Central memory CD4-positive, alpha-beta T cell (primary cell): ENCODE measurements at regions not wholly inside any gene's neighbourhood (a gene's known extent, or its start where the extent isn't known, plus 50 kb on each side); places are given as distances from the start of the nearest gene placed in this dataset.
A peak's percentile ranks its signal among the peaks of the same experiment; 100 is the strongest.

Experiments
- DNase-seq: peaks from one replicate; pipeline ENCODE4 v3.0.0; 2022

DNA sequence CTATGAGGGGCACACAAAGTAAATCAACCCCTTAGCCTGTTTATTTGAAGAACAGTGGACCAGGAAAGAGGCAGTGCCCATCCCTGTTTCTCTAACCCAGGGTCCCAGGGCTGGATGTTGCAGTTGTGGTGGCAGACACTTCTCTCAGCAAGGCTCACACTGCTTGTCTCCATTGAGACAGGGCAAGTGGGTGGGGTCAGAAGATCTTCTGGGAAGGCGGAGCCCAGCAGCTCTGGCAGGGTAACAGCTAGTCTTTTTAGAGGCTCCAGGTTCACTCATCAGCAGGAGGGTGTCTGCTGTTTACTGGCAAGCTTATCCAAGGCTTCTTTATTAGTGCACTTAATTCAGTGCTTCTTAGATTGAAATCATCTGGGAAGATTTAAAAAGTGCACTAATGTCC, 659.8 kb upstream of the DIPK2B start:
- no peak for DNase-seq

DNA sequence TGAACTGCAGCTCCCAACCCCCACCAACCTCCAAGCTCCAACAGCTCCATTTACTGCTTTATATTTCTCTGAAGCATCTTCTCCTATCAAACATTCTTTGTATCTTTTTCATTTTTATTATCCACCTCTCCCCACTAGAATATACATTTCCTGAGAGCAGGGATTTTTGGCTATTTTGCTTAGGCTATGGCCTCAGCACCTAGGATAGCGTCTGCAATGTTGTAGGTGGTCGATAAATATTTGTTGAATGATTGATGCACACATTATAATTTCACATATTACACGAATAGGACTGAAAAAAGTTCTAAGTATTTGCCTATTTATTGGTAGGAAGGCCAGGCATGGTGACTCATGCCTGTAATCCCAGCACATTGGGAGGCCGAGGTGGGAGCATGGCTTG, 658.7 kb upstream of the DIPK2B start:
- no peak for DNase-seq

DNA sequence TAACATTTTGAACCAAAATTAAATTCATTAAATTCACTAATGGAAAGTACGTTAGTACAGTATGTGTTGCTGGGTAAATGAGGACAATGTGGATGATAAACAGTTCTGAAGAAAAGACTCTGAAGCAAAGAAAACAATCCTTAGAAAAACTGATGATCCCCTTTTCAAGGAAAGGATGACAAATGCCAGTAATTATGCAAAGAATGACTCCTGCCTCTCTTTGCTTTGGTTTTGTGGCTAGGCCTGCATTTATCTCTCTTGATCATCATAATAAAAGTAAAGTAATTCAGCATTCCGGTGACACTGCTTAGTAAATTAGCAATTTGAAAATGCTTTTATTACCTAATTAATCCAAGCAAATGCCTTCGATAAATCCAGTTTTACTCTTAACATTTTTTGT, 652.2 kb upstream of the DIPK2B start:
- no peak for DNase-seq

DNA sequence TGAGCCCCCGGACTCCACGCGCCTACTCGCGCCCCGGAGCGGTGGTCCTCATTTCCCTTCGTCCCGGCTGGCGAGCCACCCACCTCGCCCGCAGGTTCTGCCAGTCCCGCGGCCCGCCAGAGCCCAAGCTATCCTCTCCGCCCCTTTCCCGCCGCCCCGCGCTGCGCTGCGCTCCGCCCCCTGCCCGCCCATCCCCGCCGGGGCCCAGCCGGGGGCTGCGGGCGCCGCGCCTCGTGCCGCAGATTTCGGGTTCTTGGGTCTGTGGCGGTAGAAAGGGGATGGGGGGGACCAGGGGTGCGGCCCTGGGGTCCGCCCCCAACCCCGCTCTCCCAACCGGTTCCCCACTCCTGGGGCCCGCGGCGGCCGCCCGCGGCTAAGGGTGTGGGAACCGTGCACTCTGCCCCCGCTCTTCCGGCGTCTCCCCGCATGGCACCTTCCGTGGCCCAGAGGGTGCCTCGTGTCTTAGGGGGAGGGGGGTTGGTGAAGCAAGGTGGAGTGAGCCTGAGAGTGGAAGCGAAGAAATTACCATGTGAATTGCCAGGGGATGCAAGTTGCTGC, 650.8 kb upstream of the DIPK2B start:
- DNase-seq, result peak; percentile 33

DNA sequence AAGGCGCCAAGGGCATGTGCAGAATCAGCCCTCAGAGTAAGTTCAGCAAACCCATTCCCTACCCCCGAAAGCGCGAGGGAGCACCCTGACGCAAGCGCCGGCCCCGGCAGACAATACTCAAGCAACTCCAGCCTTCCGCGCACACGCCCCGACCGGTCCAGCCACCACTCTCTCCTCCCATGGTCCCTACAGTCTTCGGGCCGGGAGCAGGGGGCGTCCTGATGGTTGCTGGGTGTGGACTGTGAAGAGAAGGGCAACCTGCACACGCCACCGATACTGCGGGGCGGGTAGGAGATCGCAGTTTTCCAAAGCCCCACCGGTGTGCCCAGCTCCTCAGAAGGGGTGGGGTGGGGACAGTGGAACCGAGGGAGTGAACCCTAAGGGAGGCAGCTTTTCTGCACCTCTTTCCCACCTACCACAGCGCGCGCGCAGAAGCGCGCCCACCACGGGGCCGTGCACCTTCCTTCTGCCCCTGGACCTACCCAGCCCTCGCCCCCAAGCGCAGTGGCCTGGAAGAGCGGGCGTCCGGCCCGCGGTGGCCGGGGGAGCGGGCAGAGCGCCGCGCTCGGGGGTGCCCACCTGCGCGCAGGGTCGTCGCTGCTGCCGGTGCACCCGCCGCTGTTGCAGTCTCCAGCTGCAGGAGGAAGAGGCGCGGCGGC, 650.2 kb upstream of the DIPK2B start:
- peak; percentile 4 for DNase-seq

DNA sequence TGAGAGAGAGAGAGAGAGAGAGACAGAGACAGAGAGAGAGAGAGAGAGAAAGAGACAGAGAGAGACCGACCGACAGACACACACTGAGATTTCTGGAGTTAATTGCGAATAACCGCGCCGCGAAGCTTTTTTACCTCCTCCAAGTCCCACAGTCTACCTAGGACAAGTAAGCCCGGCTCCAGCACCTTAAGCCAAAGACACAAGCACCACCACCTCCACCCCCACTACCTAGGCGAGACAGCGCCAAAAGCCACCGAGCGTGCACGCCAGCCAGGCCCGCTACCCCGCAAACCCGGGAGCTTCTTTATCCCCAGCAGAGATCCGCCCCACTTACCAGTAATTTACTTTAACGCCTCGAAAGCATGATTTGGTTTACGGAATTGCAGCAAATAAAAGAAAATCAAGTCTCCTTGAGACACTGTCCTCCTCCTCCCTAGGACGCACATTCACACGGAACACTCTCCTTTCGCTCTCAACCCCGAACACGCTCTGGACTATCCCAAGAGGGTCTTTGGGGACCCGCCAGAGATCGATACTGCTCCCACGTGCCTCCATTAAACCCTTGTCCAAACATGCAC, 649.6 kb upstream of the DIPK2B start:
- DNase-seq, result peak; percentile 15

DNA sequence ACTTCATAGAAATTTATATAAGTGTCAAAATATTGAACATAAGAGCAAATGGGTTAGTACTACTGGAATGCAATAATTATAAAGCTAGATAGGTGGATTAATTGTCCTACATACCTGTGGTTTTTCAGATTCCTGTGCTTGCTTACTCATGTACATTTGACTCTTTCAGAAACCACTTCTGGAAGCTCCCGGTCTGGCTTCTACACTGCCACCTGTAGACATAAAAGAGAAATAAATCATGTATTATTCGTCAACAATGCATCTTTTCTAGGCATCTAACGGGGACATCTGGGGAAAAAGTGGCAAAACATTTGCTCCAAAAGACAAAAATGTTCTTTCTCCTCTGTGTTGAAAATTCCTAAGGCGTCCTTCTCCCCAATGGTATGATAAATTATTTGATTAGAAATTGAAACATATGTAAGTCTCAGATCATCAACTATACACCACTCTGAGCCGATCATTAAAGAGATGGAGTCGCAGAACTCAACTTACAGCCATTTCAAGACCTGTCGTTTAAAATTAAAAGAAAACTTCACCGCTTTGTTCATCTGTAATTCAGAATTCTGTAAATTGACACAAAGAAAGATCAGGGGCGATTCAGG, 648.7 kb upstream of the DIPK2B start:
- DNase-seq, result peak; percentile 40

DNA sequence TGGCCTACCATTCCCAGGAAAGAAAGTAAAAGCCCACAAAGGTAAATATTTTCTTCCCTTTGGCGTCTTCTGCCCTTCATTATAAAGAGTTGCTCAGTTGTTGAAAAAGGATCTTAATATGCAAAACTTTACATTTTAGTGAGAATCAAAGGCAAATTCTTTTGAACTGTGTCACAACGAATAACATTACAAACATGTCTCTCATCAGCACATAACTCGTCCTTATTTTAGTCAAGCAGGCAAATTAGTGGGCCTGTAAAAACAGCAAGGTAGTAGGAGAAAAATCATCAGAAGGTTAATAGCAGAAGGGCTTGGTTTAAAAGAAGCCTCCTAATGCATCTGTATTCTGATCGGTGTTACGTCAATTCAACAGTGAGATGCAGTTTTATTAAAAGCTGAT, 647.3 kb upstream of the DIPK2B start:
- no peak for DNase-seq

DNA sequence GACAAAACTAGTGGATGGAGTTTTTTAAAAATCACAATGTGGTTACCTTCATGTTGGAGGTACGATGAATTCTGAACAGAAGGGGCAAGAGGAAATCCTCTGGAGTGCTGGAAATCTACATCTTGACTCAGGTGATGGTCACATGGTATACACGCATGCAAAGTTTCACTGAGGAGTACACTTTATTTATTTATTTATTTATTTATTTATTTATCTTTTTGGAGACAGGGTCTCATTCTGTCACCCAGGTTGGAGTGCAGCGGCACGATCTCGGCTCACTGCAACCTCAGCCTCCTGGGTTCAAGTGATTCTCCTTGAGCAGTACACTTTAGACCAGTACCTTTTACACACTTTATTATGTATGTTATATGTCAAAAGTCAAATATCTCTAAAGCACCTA, 645.7 kb upstream of the DIPK2B start:
- DNase-seq, result no peak

DNA sequence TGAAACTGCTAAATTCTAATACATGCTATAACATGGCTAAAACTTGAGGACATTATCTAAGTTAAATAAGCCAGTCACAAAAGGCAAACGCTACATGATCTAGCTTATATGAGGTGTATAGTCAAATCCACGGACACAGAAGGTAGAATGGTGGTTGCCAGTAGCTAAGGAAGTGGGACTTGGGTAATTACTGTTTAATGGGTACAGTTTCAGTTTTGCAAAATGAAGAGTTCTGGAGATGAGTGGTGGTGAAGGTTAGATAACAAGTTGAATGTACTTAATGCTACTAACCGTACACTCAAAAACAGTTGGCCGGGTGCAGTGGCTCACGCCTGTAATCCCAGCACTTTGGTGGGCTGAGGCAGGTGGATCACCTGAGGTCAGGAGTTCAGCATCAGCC, 644.5 kb upstream of the DIPK2B start:
- no peak for DNase-seq

DNA sequence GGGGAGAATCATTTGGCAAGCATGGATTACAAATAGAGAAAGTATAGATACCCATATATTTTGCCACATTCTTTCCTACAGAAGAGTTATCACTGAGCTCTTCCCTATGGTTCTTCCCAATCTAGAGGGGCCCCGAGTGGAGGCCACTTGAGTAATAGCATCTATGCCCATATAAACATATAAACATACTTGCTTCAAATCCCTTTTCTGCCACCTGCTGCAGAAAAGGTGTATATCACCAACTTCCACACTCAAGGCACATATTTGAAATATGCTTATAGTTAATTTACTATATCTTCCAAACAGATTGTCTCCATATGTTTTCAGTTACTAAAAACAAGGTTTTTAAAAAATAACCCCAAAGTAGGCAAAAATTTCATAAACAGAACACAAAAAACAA, 642.8 kb upstream of the DIPK2B start:
- DNase-seq, result peak; percentile 7

DNA sequence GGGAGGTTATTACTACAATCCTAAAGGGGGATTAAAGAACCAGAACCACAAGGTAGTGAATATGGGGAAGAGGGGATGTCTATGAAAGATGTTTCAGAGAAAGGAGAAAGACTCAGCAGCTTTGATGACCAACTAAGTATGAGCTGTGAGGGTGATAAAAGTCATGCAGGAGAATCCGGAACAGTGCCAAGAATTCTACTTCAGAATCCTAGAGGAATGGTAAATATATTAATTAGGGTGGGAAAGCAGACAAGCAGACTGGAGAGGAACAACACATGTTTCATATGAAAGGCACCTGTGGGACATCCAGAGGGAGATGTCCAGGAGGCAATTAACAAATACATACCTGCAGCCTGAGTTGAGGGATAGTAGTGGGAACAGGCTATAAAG, 642.2 kb upstream of the DIPK2B start:
- DNase-seq, result no peak

DNA sequence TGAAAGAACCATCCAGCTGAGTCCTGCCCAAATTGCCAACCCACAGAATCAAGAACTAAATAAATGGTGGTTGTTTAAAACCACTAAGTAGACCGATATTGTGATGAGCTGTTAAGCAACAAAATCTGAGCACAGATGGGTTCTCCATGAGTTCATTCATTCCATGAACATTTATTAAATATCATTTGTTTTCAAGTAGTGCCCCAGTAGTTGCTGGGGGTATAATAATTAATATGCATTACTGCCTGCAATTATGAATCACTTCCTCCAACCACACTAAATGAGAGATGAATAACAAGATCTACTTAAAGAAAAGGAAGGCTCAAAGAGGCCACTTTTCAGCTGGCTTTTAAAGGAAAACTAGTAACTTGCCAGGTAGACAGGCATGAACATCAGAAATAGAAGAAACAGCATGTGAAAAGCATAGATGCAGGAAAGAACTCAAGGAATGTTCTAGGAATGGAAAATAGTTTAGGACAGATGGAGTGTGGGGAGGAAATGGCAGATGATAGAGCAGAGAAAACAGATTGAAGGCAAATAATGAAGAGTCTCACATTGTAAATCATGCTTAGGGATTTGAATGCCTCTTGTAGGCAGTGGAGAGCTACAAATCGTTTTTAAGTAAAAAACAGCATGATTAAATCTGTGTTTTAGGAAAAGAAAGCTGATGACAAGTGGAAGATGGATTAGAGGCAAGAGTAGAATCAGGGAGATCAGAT, 641.7 kb upstream of the DIPK2B start:
- no peak for DNase-seq

DNA sequence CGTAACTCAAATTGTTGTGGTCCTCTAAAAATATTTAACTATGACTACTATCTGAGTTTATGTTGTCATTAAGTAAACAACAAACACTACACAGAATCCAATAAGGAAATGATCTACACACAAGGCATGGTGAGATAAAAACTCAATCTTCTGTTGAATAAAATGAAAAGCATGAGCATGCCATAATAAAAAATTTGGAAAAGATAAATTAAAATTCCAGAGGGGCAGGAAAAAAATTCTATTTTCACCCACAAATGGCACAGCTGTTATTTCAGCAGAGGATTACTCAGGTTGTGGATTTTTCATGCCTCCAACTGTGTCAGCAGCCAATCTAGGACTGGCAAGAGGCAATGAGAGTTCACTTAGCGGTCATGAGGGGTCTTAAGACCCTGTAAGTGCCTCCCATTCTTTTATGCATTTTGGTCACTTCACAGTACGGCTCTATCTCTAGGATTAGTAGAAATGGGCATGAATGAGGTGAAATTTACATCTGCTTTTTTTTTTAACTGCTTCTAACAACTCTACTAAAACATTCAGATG, 639.8 kb upstream of the DIPK2B start:
- DNase-seq, result no peak

DNA sequence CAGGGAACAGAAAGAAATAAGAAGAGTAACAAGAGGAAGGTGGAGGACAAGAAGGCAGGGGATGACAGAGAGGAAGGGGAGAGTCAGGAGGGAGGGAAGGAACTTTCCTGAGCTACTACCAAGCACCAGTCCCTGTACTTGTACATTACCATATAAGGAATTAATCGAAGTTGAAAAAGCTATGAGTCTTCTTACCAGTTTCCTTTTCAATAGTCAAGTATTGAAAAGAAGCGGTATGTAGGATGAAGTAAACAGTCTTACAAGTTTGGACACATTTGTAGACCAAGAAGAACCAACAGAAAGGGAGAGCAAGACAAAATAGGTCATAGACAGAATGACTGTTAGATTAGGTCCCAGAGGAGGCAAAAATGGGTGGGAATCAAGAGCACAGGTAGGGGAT, 629.7 kb upstream of the DIPK2B start:
- DNase-seq, result no peak

DNA sequence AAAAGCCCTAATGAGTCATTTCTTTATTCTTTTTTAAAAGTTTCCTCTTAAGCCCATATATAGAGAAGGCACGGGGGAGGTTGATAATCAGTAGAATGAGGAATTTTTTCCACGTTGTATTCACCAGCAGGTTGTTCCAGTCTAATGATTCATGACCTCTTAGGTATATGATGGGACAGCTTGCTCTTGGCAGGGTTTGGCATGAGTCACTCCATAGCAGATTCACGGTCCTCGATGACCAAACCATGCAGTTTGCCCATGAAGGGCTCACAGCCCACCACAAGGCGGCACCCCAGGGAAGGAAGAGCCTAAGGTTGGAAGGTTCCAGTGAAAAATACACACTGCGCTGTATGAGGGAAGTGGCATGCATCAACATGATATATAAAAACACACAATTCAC, 623.8 kb upstream of the DIPK2B start:
- no peak for DNase-seq

DNA sequence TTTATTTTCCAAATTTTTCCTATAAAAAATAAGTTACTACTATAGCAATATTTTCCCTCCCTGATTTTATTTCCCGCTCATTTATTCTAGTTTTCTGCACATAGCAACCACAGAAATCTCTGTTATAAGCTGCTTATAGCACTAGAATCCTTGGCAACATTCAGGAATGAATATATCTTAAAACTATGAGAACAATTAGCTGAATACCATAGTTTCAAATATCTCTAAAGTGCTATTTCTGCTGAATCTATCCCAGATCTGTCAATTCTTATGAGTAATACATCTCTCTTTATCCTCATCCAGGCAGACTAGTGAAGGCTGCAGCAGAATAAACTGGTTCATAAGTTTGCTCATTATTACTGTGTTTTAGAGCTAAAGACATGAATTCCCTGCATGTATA, 622.9 kb upstream of the DIPK2B start:
- no peak for DNase-seq

DNA sequence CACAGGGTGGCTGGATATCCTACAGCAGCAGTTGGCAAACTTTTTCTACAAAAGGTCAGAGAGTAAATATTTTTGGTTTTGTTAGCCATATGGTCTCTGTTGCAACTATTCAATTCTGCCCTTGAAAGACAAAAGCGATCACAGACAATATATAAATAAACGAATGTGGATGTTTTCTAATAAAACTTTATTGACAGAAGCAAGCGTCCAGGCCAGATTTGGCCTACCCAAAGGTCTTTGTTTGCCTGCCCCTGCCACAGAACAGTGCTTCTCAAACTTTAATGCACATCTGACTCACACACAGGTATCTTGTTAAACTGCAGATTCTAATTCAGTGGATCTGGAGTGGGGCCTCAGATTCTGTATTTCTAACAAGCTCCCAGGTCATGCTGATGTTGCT, 621.4 kb upstream of the DIPK2B start:
- no peak for DNase-seq

DNA sequence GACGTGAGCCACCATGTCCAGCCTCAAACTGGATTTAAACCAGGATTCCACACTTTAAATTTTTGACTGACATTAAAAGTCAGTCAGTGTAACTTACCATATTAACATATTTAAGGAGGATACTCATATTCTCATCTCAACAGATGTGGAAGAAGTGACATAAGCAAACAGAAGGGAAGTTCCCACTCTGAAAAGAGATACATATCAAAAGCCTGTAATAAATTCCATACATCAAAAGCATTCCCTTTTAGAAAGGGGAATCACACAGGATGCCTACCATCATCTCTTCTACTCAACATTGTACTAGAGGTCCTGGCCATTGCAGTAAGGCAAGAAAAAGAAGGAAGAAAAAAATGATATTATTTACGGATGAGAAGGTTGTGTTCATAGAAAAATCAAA, 618.2 kb upstream of the DIPK2B start:
- no peak for DNase-seq

DNA sequence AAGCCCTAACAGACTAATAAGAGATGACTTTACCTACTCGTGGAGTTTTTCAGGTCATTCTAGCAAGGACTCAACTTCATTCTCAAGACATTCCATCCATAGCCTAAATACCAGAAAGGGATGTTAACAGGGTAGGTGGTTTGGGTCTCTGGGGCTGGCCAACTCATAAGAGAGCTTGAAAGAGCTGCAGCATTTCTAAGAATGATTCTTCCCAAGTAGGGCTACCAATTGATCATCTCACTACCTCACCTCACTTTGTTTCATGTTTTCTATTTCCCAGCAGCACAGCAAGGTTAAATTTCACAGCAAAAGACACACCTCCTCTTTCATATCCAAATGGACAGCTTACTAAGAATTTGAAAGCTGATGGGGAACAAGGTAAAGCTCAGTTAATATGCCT, 614.8 kb upstream of the DIPK2B start:
- DNase-seq, result no peak

DNA sequence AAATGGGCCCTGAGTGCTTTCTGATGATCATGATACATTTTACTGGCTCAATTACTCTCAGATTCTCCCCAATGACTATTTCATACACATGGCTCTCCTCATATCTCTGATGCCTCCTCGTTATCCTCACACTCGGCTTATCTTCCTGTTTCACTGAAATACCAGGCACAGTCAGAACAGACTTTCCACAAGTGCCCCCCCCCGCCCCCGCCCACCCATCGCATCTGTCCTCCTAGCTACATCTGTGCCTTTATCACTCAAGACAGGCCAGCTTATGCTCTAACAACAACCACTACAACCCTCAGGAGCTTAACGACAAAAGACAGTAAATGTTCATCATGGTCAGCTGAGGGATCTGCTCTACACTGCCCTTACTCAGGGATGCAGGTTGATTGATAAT, 610.6 kb upstream of the DIPK2B start:
- DNase-seq, result no peak

DNA sequence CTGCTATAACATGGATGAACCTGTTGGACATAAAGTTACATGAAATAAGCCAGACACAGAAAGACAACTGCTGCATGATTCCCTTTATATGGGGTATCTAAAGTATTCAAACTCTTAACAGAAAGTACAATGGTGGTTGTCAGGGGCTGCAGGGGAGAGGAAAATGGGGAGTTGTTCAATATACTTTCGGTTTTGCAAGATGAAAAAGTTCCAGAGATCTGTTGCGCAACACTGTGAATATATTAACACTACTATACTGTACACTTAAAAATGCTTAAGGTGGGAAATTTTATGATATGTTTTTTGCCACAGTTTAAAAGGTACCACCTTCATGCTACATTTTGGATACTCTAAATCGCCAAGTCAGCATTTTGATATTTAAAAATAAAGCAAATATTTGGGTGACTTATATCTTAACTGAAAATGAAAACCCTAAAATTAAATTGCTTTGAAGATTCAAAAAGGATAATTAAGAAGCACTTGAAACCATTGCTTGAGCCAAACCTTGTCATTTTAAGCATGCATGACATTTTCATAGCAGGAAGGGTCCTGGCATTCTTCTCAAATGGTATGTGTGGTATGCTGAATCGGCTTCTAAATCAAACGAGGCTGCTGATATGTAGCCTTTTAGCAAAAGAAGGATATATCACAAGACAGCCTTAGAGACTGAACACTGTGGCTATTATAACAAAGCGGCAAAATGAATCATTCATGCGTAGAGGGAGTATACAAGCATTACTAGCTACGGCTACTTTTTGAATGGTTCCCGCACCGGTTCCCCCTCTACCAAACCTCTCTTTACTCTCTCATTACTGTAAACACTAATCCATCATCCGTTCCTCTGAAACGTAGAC, 607.1 kb upstream of the DIPK2B start:
- DNase-seq, result peak; percentile 35
